ENCODE measurements at regions not wholly inside any gene's neighbourhood (a gene's known extent, or its start where the extent isn't known, plus 50 kb on each side); places are given as distances from the start of the nearest gene placed in this dataset.

DNA sequence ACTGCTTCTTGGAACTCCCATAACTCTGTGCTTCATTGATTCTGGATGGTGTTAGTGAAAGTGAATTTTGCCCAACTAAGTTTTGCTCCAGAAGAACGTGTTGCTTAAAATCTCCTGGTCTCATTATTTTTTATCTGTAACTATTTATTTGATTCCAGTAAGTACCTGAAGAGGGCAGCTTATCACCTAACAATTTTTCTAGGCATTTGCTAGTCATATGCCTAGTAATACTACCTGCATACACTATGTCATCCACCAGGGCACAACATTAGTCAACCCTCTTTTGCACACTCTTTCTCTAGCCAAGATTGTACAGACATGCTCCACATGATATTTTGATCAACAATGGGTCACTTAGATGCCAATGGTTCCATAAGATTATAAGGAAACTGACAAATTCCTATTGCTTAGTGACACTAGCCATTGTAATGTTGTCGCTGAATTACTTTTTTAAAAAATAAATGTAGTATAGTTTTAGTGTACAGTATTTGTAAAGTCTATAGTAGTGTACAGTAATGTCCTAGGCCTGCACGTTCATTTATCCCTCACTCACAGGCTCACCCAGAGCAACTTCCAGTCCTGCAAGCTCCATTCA, 499.9 kb upstream of the AADAT start:
- FAIRE-seq (no peak), DNase-seq (ENCODE audit: low read depth, low spot score) (peak; percentile 9)
- H3K9me3 ChIP-seq (ENCODE audit: control insufficient read depth, low read depth, low read length), result no peaks in the 10 kb centered on the region
- H3K4me3 ChIP-seq (ENCODE audit: control insufficient read depth in 2 of 3, extremely low read depth in 1 of 3, insufficient read depth in 2 of 3, low read depth in 1 of 3, low read length in 3 of 3), result no peak overlapping the region
- no peaks in the 10 kb centered on the region for H3K36me3 ChIP-seq (ENCODE audit: control insufficient read depth in 2 of 2, extremely low read depth in 1 of 2, insufficient read depth in 2 of 2, low read length in 2 of 2)
- H3K27ac ChIP-seq (ENCODE audit: control insufficient read depth, insufficient read depth, low read length), result no peak overlapping the region
- H3K79me2 ChIP-seq (ENCODE audit: control insufficient read depth, insufficient read depth, low read length), result no peaks in the 10 kb centered on the region
- TF ChIP-seq EZH2 (IDR thresholded peaks at IDR 0.05; ENCODE audit: low read length), result no peak
- TF ChIP-seq, protein P1, sequence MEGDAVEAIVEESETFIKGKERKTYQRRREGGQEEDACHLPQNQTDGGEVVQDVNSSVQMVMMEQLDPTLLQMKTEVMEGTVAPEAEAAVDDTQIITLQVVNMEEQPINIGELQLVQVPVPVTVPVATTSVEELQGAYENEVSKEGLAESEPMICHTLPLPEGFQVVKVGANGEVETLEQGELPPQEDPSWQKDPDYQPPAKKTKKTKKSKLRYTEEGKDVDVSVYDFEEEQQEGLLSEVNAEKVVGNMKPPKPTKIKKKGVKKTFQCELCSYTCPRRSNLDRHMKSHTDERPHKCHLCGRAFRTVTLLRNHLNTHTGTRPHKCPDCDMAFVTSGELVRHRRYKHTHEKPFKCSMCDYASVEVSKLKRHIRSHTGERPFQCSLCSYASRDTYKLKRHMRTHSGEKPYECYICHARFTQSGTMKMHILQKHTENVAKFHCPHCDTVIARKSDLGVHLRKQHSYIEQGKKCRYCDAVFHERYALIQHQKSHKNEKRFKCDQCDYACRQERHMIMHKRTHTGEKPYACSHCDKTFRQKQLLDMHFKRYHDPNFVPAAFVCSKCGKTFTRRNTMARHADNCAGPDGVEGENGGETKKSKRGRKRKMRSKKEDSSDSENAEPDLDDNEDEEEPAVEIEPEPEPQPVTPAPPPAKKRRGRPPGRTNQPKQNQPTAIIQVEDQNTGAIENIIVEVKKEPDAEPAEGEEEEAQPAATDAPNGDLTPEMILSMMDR (optimal IDR thresholded peaks at IDR 0.05 in 1 of 3, IDR thresholded peaks at IDR 0.05 in 1 of 3, conservative IDR thresholded peaks at IDR 0.05 in 1 of 3; ENCODE audit: extremely low read depth in 1 of 3, insufficient read depth in 2 of 3, low read length in 3 of 3), result peak in 2 of 3 experiments; percentile 43 to 54
- dilution Hi-C loops (cut with MboI; ENCODE audit: extremely low pct_ligation_motif_present, low sequenced_read_pairs), result no loop called here
- H2AFZ ChIP-seq (ENCODE audit: control insufficient read depth, low read length), result no peak overlapping the region
- H4K20me1 ChIP-seq (ENCODE audit: control insufficient read depth, extremely low read depth, insufficient read depth, low read length), result no peaks in the 10 kb centered on the region
- no peak overlapping the region for H3K9ac ChIP-seq (ENCODE audit: control insufficient read depth, extremely low read depth, insufficient read depth, low read length)
- H3K4me1 ChIP-seq (ENCODE audit: control insufficient read depth, extremely low read depth, insufficient read depth, low read length), result no peaks in the 10 kb centered on the region
- no peaks in the 10 kb centered on the region for H3K27me3 ChIP-seq (ENCODE audit: control insufficient read depth, extremely low read depth, insufficient read depth, low read length)
- no peak overlapping the region for H3K4me2 ChIP-seq (ENCODE audit: control insufficient read depth, extremely low read depth, insufficient read depth, low read depth, low read length)
- H3K9me1 ChIP-seq (ENCODE audit: control insufficient read depth, extremely low read depth, insufficient read depth, low read length), result no peaks in the 10 kb centered on the region

DNA sequence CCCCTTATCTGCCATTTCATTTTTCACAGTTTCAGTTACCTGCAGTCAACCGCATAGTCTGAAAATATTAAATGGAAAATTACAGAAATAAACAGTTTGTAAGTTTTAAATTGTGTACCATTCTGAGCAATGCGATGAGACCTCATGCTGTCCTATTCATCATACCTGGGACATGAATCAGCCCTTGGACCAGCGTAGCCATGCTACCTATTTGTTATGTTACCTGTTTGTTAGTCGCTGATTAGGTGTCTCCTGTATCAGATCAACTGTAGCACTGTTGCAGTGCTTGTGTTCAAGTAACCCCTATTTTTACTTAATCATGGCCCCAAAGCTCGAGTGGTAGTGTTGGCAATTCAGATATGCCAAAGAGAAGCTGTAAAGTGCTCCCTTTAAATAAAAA, 492.2 kb upstream of the AADAT start:
- Histone ChIP-seq H3K4me1 (ENCODE audit: control insufficient read depth, extremely low read depth, insufficient read depth, low read length) (no peaks in the 10 kb centered on the region), H3K27me3 (ENCODE audit: control insufficient read depth, extremely low read depth, insufficient read depth, low read length) (no peaks in the 10 kb centered on the region), H3K9me3 (ENCODE audit: control insufficient read depth, low read depth, low read length) (no peaks in the 10 kb centered on the region), H3K9me1 (ENCODE audit: control insufficient read depth, extremely low read depth, insufficient read depth, low read length) (no peaks in the 10 kb centered on the region), H3K9ac (ENCODE audit: control insufficient read depth, extremely low read depth, insufficient read depth, low read length) (no peak overlapping the region), H3K4me2 (ENCODE audit: control insufficient read depth, extremely low read depth, insufficient read depth, low read depth, low read length) (no peak overlapping the region), H3K36me3 (ENCODE audit: control insufficient read depth in 2 of 2, extremely low read depth in 1 of 2, insufficient read depth in 2 of 2, low read length in 2 of 2) (no peaks in the 10 kb centered on the region), H3K79me2 (ENCODE audit: control insufficient read depth, insufficient read depth, low read length) (no peaks in the 10 kb centered on the region), H3K27ac (ENCODE audit: control insufficient read depth, insufficient read depth, low read length) (no peak overlapping the region), H2AFZ (ENCODE audit: control insufficient read depth, low read length) (no peak overlapping the region), H4K20me1 (ENCODE audit: control insufficient read depth, extremely low read depth, insufficient read depth, low read length) (no peaks in the 10 kb centered on the region), H3K4me3 (ENCODE audit: control insufficient read depth in 2 of 3, extremely low read depth in 1 of 3, insufficient read depth in 2 of 3, low read depth in 1 of 3, low read length in 3 of 3) (no peak overlapping the region)
- dilution Hi-C loops (cut with MboI; ENCODE audit: extremely low pct_ligation_motif_present, low sequenced_read_pairs), result no loop called here
- no peak for TF ChIP-seq EZH2 (IDR thresholded peaks at IDR 0.05; ENCODE audit: low read length)
- TF ChIP-seq, protein P1 (optimal IDR thresholded peaks at IDR 0.05 in 1 of 3, IDR thresholded peaks at IDR 0.05 in 1 of 3, conservative IDR thresholded peaks at IDR 0.05 in 1 of 3; ENCODE audit: extremely low read depth in 1 of 3, insufficient read depth in 2 of 3, low read length in 3 of 3), result no peak
- no peak for DNase-seq (ENCODE audit: low read depth, low spot score)
- no peak for FAIRE-seq
